CD14-positive monocyte (primary cell): ENCODE measurements at regions not wholly inside any gene's neighbourhood (a gene's known extent, or its start where the extent isn't known, plus 50 kb on each side); places are given as distances from the start of the nearest gene placed in this dataset.

ENCODE experiments used
- DNase-seq, 3 donors: peaks; one replicate each; pipeline ENCODE4 v3.0.0-alpha.2; 2011 to 2022
- H2AFZ ChIP-seq: 2 replicates; pipeline ENCODE4 v1.6.0; 2012; ENCODE audit warnings: mild to moderate bottlenecking, low read depth, low read length, inconsistent platforms; ENCODE audit not compliant: insufficient read depth, poor library complexity, severe bottlenecking
- H3K27ac ChIP-seq, 2 donors: 1 replicate in 1 of 2; 2 replicates in 1 of 2; pipeline ENCODE4 v1.5.1; 2012 to 2013; ENCODE audit warnings: low read length in 2 of 2, control low read depth in 1 of 2, inconsistent platforms in 1 of 2, low read depth in 1 of 2, mild to moderate bottlenecking in 1 of 2
- H3K27me3 ChIP-seq, 2 donors: one replicate each; pipeline versions ENCODE4 v1.6.0 to v1.6.1; 2011 to 2013; ENCODE audit warnings: low read length in 2 of 2; ENCODE audit not compliant: control insufficient read depth in 2 of 2, insufficient read depth in 2 of 2
- H3K36me3 ChIP-seq, 2 donors: replicated peaks in 1 of 2; 1 replicate in 1 of 2; 2 replicates in 1 of 2; pipeline versions ENCODE4 v1.5.1 to v1.6.1; 2012 to 2013; ENCODE audit warnings: low read length in 2 of 2, control low read depth in 1 of 2, inconsistent platforms in 1 of 2, mild to moderate bottlenecking in 1 of 2; ENCODE audit not compliant: insufficient read depth in 2 of 2, control insufficient read depth in 1 of 2
- H3K4me1 ChIP-seq, 2 donors: 1 replicate in 1 of 2; 2 replicates in 1 of 2; pipeline versions ENCODE4 v1.5.1 to v1.6.1; 2012 to 2013; ENCODE audit warnings: low read length in 2 of 2, control low read depth in 1 of 2, inconsistent platforms in 1 of 2, mild to moderate bottlenecking in 1 of 2, moderate library complexity in 1 of 2; ENCODE audit not compliant: insufficient read depth in 2 of 2, control insufficient read depth in 1 of 2
- H3K4me2 ChIP-seq: replicated peaks from 2 replicates; pipeline ENCODE3; 2012; ENCODE audit warnings: low read length, moderate library complexity, mild to moderate bottlenecking; ENCODE audit not compliant: poor library complexity, severe bottlenecking; ENCODE audit errors: extremely low read depth
- H3K4me3 ChIP-seq, 3 experiments: fragments of 200-600 bp in 1 of 3; sonication (generic) in 1 of 3; replicated peaks in 1 of 3; 1 replicate in 2 of 3; 2 replicates in 1 of 3; pipeline ENCODE4 v1.5.1; 2011 to 2013; ENCODE audit warnings: low read length in 3 of 3, mild to moderate bottlenecking in 3 of 3, control low read depth in 2 of 3, low read depth in 2 of 3, inconsistent platforms in 1 of 3, moderate library complexity in 1 of 3
- H3K79me2 ChIP-seq: 2 replicates; pipeline ENCODE4 v1.6.0; 2012; ENCODE audit warnings: mild to moderate bottlenecking, control low read depth, inconsistent platforms, low read length, moderate library complexity; ENCODE audit not compliant: insufficient read depth
- H3K9ac ChIP-seq: 2 replicates; pipeline ENCODE4 v1.6.0; 2017; ENCODE audit warnings: low read length, mild to moderate bottlenecking; ENCODE audit not compliant: insufficient read depth, poor library complexity, severe bottlenecking
- H3K9me3 ChIP-seq, 2 donors: replicated peaks in 1 of 2; 1 replicate in 1 of 2; 2 replicates in 1 of 2; pipeline versions ENCODE4 v1.5.1 to v1.6.1; 2012 to 2013; ENCODE audit warnings: low read length in 2 of 2, control low read depth in 1 of 2; ENCODE audit not compliant: control insufficient read depth in 1 of 2, insufficient read depth in 1 of 2
- H4K20me1 ChIP-seq: 2 replicates; pipeline ENCODE4 v1.6.0; 2012; ENCODE audit warnings: mild to moderate bottlenecking, low read length, control low read depth, moderate library complexity; ENCODE audit not compliant: insufficient read depth
- H3K27ac Mint-ChIP-seq, 7 donors: one replicate each; pipeline ENCODE4 v1.8.0; 2020; ENCODE audit warnings: mild to moderate bottlenecking in 7 of 7, mixed read lengths in 7 of 7, moderate library complexity in 6 of 7, inconsistent platforms in 2 of 7
- H3K27me3 Mint-ChIP-seq, 3 donors: one replicate each; pipeline ENCODE4 v1.8.0; 2021 to 2022; ENCODE audit warnings: low read depth in 3 of 3, mild to moderate bottlenecking in 3 of 3, mixed read lengths in 3 of 3, moderate library complexity in 3 of 3, inconsistent platforms in 1 of 3
- H3K36me3 Mint-ChIP-seq, 2 donors: one replicate each; pipeline ENCODE4 v1.8.0; 2020; ENCODE audit warnings: mixed read lengths in 2 of 2, inconsistent platforms in 1 of 2, mild to moderate bottlenecking in 1 of 2
- H3K4me1 Mint-ChIP-seq: one replicate; pipeline ENCODE4 v1.8.0; 2020; ENCODE audit warnings: mild to moderate bottlenecking, mixed read lengths
- H3K4me3 Mint-ChIP-seq, 2 donors: one replicate each; pipeline ENCODE4 v1.8.0; 2020; ENCODE audit warnings: mild to moderate bottlenecking in 2 of 2, mixed read lengths in 2 of 2, moderate library complexity in 1 of 2
- H3K9me3 Mint-ChIP-seq, 7 donors: one replicate each; pipeline ENCODE4 v1.8.0; 2020 to 2022; ENCODE audit warnings: mixed read lengths in 7 of 7, mild to moderate bottlenecking in 6 of 7, moderate library complexity in 6 of 7, inconsistent platforms in 2 of 7
- CTCF ChIP-seq: fragments of 200-600 bp; IDR thresholded peaks from one replicate; pipeline ENCODE4 v1.8.0; 2022; ENCODE audit warnings: antibody characterized with exemption, mild to moderate bottlenecking
- WGBS: methylation state at CpG from one replicate; pipeline ENCODE4 v1.1.5; 2013; ENCODE audit warnings: missing lambda C conversion rate; ENCODE audit not compliant: insufficient coverage; 5-methylcytosine and 5-hydroxymethylcytosine counted together
- intact Hi-C, 2 donors: fragments of 100-400 bp; cut with micrococcal nuclease; formaldehyde crosslinking; loops; one replicate each; pipeline versions ENCODE4 v1.15.0 to v1.15.1; 2023

- no peak for TF ChIP-seq CTCF
- Mint-ChIP-seq H3K27ac (no peak overlapping the region), H3K27me3 (peaks cover 0 to 2% (median 1%) of the 10 kb centered on the region in 3 donors), H3K4me3 (no peak overlapping the region), H3K36me3 (no peaks in the 10 kb centered on the region), H3K4me1 (no peaks in the 10 kb centered on the region), H3K9me3 (peaks cover 19 to 36% (median 25%) of the 10 kb centered on the region in 7 donors)
- no peak overlapping the region for H3K4me2 ChIP-seq
- no peak overlapping the region for H3K27ac ChIP-seq
- H4K20me1 ChIP-seq = no peaks in the 10 kb centered on the region
- H3K27me3 ChIP-seq = no peaks in the 10 kb centered on the region
- intact Hi-C loops = no loop called here
- no peak overlapping the region for H3K9ac ChIP-seq
- no peak overlapping the region for H2AFZ ChIP-seq
- peaks cover 18 to 34% of the 10 kb centered on the region in 2 donors for H3K9me3 ChIP-seq
- H3K4me3 ChIP-seq = no peak overlapping the region
- H3K79me2 ChIP-seq = no peaks in the 10 kb centered on the region
- no peaks in the 10 kb centered on the region for H3K36me3 ChIP-seq
- 0% methylated on average over 1 of the region's 1 CpG for WGBS
- H3K4me1 ChIP-seq = no peaks in the 10 kb centered on the region
- DNase-seq = no peak
Observed at GRCh38 chr2:145957929-145958328, 1438.0 kb upstream of the ZEB2 start.

- peaks cover 0 to 4% (median 0%) of the 10 kb centered on the region in 3 donors for H3K27me3 Mint-ChIP-seq
- no peak overlapping the region for H3K27ac Mint-ChIP-seq
- Histone ChIP-seq H3K27ac (no peak overlapping the region), H3K79me2 (no peaks in the 10 kb centered on the region), H3K36me3 (no peaks in the 10 kb centered on the region), H3K4me2 (no peak overlapping the region), H3K4me3 (no peak overlapping the region), H3K27me3 (no peaks in the 10 kb centered on the region), H4K20me1 (no peaks in the 10 kb centered on the region), H3K9me3 (no peaks in the 10 kb centered on the region), H3K9ac (no peak overlapping the region), H3K4me1 (no peaks in the 10 kb centered on the region), H2AFZ (no peak overlapping the region)
- H3K36me3 Mint-ChIP-seq = no peaks in the 10 kb centered on the region
- no peak for DNase-seq
- H3K4me1 Mint-ChIP-seq = no peaks in the 10 kb centered on the region
- intact Hi-C loops = no loop called here
- H3K9me3 Mint-ChIP-seq = peaks cover 0 to 13% (median 2%) of the 10 kb centered on the region in 7 donors
- 100% methylated on average over 1 of the region's 1 CpG for WGBS
- TF ChIP-seq CTCF = no peak
- H3K4me3 Mint-ChIP-seq = no peak overlapping the region
Observed at GRCh38 chr2:145939949-145940348, 1420.0 kb upstream of the ZEB2 start.
